ENCODE measurements at regions not wholly inside any gene's neighbourhood (a gene's known extent, or its start where the extent isn't known, plus 50 kb on each side); places are given as distances from the start of the nearest gene placed in this dataset.

- Histone ChIP-seq H3K4me3 (ENCODE audit: low read depth in 1 of 2, low read length in 2 of 2) (no peak overlapping the region), H3K4me2 (ENCODE audit: insufficient read depth, low read length) (no peak overlapping the region), H3K9me3 (ENCODE audit: insufficient read depth, low read length, severe bottlenecking) (peaks cover 6% of the 10 kb centered on the region), H3K79me2 (ENCODE audit: insufficient read depth, low read length) (no peaks in the 10 kb centered on the region), H3K27me3 (ENCODE audit: insufficient read depth, low read length, poor library complexity) (no peaks in the 10 kb centered on the region), H3K4me1 (ENCODE audit: insufficient read depth, low read length) (peaks cover 43% of the 10 kb centered on the region), H3K36me3 (ENCODE audit: insufficient read depth, low read length) (no peaks in the 10 kb centered on the region), H4K20me1 (ENCODE audit: insufficient read depth, low read length) (no peaks in the 10 kb centered on the region), H3K27ac (ENCODE audit: low read length) (no peak overlapping the region), H3K9ac (ENCODE audit: low read depth, low read length) (no peak overlapping the region), H2AFZ (ENCODE audit: low read depth, low read length) (no peak overlapping the region)
- DNase-seq (no peak), ATAC-seq (ENCODE audit: insufficient read depth, low read depth) (no peak)
- no peak for TF ChIP-seq CTCF (IDR thresholded peaks at IDR 0.05; ENCODE audit: borderline replicate concordance, extremely low read depth, low read length, poor library complexity, severe bottlenecking)
- TF ChIP-seq EZH2 (IDR thresholded peaks at IDR 0.05; ENCODE audit: borderline replicate concordance, low read depth, low read length, severe bottlenecking): no peak
Observed at GRCh38 chr21:14757533-14758327, 211.6 kb upstream of the SAMSN1 start.

GRCh38 chr21:14755086-14755485 is 209.0 kb upstream of the SAMSN1 start:
- TF ChIP-seq CTCF (IDR thresholded peaks at IDR 0.05; ENCODE audit: borderline replicate concordance, extremely low read depth, low read length, poor library complexity, severe bottlenecking) (no peak), EZH2 (IDR thresholded peaks at IDR 0.05; ENCODE audit: borderline replicate concordance, low read depth, low read length, severe bottlenecking) (no peak)
- Histone ChIP-seq H3K4me3 (ENCODE audit: low read depth in 1 of 2, low read length in 2 of 2) (no peak overlapping the region), H3K27me3 (ENCODE audit: insufficient read depth, low read length, poor library complexity) (no peaks in the 10 kb centered on the region), H3K9ac (ENCODE audit: low read depth, low read length) (no peak overlapping the region), H3K9me3 (ENCODE audit: insufficient read depth, low read length, severe bottlenecking) (peaks cover 6% of the 10 kb centered on the region), H3K4me2 (ENCODE audit: insufficient read depth, low read length) (no peak overlapping the region), H3K79me2 (ENCODE audit: insufficient read depth, low read length) (peaks cover 3% of the 10 kb centered on the region; the same call in 1 of the 2 replicates), H2AFZ (ENCODE audit: low read depth, low read length) (no peak overlapping the region), H3K4me1 (ENCODE audit: insufficient read depth, low read length) (peaks cover 52% of the 10 kb centered on the region), H3K36me3 (ENCODE audit: insufficient read depth, low read length) (no peaks in the 10 kb centered on the region), H4K20me1 (ENCODE audit: insufficient read depth, low read length) (no peaks in the 10 kb centered on the region), H3K27ac (ENCODE audit: low read length) (peak overlapping the region; percentile 22; the same call in 1 of the 2 replicates)
- no peak for ATAC-seq (ENCODE audit: insufficient read depth, low read depth)
- no peak for DNase-seq

- Histone ChIP-seq H3K4me1 (ENCODE audit: insufficient read depth, low read length) (peaks cover 55% of the 10 kb centered on the region), H3K9me3 (ENCODE audit: insufficient read depth, low read length, severe bottlenecking) (peaks cover 6% of the 10 kb centered on the region), H3K4me2 (ENCODE audit: insufficient read depth, low read length) (no peak overlapping the region), H3K36me3 (ENCODE audit: insufficient read depth, low read length) (no peaks in the 10 kb centered on the region), H3K4me3 (ENCODE audit: low read depth in 1 of 2, low read length in 2 of 2) (no peak overlapping the region), H3K79me2 (ENCODE audit: insufficient read depth, low read length) (peaks cover 3% of the 10 kb centered on the region; the same call in 1 of the 2 replicates), H3K27ac (ENCODE audit: low read length) (peak overlapping the region; percentile 95), H4K20me1 (ENCODE audit: insufficient read depth, low read length) (no peaks in the 10 kb centered on the region), H2AFZ (ENCODE audit: low read depth, low read length) (no peak overlapping the region), H3K27me3 (ENCODE audit: insufficient read depth, low read length, poor library complexity) (no peaks in the 10 kb centered on the region), H3K9ac (ENCODE audit: low read depth, low read length) (no peak overlapping the region)
- ATAC-seq (ENCODE audit: insufficient read depth, low read depth): no peak
- DNase-seq: no peak
- no peak for TF ChIP-seq CTCF (IDR thresholded peaks at IDR 0.05; ENCODE audit: borderline replicate concordance, extremely low read depth, low read length, poor library complexity, severe bottlenecking)
- TF ChIP-seq EZH2 (IDR thresholded peaks at IDR 0.05; ENCODE audit: borderline replicate concordance, low read depth, low read length, severe bottlenecking): no peak
Observed at GRCh38 chr21:14754682-14755081, 208.6 kb upstream of the SAMSN1 start.
